ENCODE measurements at regions not wholly inside any gene's neighbourhood (a gene's known extent, or its start where the extent isn't known, plus 50 kb on each side); places are given as distances from the start of the nearest gene placed in this dataset.
"Not testable (repeated sequence)": the region's sequence is repeated elsewhere in the genome, so short reads cannot be mapped to it uniquely, and the experiment has no call there.

DNA sequence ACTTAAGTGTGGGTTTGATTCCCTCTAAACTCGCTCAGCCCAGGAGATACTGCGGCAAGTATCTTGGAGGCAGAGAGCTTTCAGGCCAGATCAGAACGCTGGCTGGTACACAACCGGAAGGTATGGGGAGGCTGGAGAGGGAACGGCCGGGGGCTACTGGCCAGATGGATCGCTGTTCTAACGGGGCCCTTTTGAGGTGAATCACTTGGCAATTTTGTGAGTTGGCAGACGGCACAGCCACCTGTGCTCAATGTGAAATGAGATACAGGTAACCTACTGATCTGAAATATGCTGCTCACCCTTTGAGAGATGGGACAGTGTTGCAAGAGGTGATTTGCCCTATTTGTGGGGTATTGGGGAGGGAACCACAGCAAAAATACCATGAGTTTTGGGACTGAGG, 622.9 kb upstream of the RBFOX1 start:
- DNase-seq: no peak

DNA sequence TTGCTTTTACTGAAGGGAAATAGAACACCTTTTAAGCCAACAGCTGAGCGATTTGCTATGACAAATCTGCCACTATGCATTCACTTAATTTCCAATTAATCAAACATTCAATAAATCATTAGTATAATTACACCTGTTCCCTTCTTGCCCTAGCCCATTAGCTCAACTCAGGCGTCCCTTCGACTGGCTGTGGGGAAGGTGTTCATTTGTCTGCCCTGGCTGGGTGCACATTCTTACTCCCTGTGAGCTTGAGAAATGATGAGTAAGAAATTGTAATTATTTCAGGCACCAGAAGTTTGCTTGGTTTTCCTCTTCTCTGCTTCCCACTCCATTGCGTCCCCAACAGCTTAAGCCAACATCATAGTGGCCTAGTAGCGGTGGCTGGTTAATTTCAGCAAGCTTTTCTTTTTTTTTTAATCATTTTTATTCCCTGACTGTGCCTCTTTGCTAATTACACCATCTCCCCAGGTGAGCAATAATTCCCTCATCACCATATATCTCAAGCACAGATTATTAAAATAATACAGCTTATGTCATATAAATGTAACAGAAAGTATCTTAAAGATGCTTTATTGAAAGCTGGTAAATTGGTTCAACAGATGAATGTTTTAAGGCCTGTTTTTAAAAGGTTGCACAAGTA, 623.9 kb upstream of the RBFOX1 start:
- no peak for DNase-seq

DNA sequence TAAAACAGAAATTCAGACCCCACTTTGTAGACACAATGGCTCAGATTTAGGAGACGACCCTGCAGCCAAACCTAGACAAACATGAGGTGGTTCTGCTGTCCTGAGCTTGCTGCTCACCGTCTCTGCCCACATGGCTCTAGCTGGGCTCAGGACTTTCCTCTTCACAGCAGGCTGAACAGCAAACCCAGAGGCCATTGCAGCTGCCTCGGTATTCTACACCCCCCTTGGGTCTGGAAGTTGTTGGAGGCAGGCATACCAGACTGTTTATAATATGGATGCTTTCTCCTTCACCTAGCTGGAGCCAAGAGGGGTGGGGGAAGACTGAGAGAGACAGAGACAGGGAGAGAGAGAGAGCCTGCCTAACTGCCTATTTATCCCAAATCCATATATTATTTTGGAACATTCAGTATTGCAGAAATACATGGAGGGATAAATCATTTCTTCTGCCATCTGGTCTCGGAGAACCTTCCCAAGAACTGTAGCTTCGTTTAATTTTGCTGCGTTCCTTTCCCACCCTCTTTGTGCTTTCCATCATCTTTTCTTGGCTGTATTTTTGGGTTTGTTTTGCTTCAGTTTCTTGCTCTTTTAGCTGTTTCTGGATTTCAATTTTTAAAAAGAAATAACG, 628.2 kb upstream of the RBFOX1 start:
- DNase-seq: no peak

DNA sequence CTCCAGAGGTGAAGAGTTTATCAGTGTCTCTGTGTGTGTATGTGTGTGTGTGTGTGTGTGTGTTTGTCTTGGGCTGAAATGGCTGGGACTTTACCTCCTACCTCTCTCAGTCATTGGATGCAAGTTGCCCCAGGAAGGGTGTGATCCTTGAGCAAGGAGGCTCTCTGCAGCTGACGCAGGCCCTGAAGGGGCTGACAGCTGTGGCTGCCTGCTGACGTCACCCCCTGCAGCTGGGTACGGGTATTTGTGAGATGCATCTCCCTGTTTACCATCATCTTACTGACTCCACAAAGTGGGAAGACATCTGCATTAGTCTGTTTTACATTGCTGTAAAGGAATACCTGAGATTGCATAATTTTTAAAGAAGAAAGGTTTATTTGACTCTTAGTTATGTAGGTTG, 631.5 kb upstream of the RBFOX1 start:
- no peak for DNase-seq

DNA sequence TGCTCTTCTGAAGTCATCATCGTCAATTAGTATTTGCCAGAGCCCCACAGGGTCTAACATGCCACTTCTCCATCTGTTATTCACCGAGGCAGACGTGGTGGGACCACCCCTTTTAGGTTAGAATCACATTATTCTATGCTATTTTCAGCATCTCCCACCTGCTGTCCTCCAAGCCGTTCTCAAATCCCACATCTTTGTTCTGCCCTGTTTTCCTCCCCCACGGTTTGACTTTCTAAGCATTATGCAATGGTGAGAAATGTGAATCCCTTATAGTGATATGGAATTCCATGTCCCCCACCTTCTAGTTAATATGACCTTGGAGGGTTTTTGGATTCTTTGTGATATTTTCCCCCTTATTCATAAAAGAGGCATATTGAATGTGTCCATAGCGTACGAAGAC, 634.1 kb upstream of the RBFOX1 start:
- no peak for DNase-seq

DNA sequence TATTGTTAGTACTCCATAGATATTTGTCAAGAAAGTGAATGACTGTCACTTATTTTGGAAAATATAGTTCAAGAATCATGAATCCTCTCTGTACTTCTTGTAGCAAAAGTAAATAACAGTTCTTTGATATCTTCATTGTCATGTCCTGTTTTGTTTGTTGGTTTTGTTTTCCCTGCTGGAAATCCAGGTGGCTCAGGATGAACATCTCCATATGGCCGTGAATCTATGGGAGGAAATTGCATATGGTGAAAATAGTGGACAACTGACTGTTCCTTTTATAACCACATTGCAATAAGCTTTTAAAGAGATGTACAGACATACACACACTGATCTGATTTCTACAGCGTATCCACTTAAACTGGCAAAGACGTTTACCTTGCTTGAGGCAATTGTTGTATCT, 637.0 kb upstream of the RBFOX1 start:
- DNase-seq: no peak

DNA sequence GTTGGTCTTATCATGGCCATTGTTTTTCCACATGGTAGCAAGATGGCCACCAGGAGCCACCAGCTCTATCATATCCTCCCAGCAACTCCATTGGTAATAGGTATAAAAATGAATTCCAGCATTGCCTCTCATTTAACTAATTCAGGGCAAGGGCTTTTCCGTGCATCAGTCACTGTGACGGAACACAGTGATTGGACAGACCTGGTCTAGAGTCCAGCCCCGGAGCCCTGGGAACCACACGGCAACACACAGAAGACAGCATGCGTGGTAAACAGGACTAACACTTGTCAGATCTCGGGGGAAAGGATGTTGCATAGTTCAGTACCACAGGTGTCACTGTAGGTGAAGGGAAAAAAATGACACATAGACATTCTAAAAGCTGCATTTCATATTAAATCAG, 638.0 kb upstream of the RBFOX1 start:
- no peak for DNase-seq

DNA sequence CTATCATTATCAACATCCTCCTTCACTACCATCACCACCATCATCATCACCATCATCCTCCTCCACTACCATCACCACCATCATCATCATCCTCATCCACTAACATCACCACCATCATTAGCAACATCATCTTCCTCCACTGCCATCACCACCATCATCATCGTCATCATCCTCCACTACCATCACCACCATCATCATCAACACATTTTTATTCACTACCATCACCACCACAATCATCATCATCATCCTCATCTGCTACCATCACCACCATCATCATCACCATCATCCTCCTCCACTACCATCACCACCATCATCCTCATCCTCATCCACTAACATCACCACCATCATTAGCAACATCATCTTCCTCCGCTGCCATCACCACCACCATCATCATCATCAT, 639.2 kb upstream of the RBFOX1 start:
- not testable (repeated sequence) for DNase-seq

DNA sequence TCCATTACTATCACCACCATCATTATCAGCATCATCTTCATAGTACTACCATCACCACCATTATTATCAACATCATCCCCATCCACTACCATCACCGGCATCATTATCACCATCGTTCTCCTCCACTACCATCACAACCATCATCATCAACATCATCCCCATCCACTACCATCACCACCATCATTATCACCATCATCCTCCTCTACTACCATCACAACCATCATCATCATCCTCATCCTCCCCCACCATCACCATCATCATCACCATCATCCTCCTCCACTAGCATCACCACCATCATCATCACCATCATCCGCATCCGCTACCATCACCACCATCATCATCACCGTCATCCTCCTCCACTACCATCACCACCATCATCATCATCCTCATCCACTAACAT, 639.8 kb upstream of the RBFOX1 start:
- no peak for DNase-seq

DNA sequence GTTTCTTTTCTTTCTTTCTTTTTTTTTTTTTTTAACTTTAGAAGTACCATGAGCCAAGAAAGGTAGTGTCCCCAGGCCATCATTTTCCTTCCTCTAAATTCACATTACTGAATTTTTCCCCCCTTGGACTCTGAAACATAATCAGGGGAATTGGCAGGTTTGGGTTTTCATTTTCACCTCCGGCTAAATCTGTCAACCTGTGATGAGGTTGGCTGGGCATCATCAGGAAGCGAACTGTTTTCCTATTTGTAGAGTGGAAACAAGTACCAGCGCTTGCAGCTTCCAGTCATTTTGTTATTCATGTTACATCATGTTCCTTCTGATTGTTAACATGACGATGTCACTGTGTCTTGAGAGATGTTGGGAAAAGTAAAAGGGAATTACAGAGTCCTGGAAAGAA, 641.9 kb upstream of the RBFOX1 start:
- no peak for DNase-seq

DNA sequence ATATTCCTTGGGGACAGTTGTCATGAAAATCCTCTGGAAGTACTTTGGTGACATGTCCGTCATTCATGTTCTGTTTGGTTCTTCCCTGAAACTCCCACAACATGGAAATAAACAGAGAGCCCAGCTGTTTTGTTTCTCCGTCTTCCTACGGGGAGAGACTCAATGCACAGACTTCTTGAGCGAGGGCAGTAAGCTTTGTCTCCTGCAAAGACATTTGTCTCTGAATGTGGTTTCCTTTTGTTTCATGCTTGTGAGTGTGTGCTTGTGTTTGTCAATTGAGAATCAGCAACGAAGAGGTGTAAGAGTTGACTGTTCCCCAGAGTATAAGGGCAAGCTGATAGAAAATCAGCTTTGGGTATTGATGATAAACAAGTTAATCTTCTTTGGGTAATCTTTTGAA, 643.0 kb upstream of the RBFOX1 start:
- DNase-seq: no peak

DNA sequence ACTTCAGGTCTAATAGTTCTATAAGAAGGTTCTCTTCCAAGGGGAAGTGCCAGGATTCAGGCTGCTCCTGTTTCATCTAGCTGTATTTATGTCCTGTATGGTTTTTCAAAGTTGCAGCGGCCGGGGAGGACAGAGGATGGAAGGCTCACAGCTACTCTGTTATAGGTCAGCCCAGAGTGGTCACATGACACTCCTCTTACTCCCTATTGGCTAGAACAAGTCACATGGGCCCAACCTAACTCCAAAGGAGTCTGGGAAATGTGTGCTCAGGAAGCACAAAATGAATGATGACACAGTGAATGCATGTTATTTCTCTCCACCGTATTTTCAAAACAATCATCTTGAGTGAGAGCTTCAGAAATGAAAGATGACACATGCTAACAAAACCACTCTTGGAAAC, 645.1 kb upstream of the RBFOX1 start:
- DNase-seq: no peak

DNA sequence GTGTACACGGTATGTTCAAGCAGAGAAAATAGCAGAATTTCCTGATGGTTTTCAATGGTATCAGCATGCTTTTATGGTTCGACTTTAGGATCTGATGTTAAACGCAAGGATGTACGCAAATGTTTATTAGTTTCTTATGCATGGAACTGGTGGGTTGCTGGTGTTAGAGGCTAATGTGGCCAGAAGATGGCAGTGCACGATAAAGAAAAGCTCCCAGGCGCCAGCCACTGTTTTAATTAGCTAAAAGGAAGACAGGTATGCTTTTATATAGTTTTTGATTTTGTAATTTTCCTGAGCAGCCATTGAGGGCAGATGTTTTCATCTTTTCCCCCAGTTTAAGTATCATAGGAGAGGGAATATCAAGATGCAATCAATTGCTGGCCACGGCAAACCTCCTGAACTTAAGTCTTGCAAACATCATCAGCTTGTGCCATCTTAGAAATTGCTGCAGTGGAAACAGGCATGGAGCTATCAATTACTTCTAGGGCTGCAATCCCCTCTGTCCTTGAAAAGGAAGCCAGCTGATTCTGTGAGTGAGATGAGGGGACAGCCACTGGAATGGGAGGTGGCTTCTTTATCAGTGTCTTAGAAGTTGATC, 648.5 kb upstream of the RBFOX1 start:
- DNase-seq: peak; percentile 23

DNA sequence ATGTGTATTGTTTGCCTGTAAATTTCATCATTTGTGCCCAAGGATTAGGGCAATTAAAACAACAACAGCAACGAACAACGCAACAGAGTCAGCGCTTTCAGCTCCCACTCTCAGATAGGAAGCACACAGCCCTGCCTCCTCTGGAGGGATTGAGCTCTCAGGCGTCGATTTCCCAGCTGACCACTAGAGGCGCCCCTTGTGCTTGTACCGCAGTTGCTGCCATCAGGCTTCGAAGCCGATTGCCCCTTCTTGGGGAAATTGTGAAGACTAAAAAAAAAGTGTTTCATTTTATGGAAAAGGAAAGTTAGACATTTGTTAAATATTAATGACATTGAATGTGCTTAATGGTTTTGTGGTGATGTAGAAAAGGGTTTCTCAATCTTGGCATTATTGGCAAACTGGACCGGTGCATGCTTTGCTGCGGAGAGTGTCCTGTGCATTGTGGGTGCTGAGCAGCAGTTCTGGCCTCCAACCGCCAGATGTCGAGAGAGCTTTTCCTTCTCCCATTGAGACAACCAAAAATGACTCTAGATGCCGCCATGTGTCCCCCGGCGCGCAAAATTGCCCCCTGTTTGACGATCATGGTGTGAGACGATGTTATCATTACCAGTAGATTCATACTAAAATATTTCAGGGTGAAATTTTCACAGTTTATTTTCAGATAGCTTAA, 650.4 kb upstream of the RBFOX1 start:
- peak; percentile 13 for DNase-seq

DNA sequence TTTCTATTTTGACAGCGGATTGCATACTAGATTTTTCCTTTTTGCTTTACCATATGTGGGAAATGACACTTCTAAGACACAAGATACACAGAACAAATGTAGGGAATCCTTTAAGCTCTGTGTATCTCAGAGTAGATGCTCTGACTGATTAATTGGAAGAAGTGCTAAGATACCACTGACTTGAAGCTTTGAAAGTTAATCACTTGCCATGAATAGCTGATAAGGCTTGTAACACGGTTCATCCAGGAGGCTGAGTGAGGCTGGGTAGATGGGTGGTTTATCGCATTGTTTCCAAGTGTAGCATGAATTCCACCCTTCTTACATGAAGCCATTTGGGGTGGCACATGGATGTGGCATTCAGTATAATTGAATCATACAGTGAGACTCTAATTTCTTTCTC, 654.1 kb upstream of the RBFOX1 start:
- no peak for DNase-seq

DNA sequence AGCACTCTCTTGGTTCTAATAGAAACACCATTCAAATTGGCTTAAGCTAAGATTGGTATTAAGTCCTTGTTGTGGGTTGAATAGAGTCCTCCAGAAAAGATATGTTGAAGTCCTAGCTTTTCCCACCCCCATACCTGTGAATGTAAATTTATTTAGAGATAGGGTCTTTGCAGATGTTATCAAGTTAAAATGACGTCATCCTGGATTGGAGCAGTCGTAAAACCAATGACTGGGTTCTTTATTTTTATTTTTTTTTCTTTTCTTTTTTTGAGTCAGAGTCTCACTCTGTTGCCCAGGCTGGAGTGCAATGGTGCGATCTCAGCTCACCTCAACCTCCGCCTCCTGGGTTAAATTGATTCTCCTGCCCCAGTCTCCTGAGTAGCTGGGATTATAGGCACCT, 658.6 kb upstream of the RBFOX1 start:
- no peak for DNase-seq

DNA sequence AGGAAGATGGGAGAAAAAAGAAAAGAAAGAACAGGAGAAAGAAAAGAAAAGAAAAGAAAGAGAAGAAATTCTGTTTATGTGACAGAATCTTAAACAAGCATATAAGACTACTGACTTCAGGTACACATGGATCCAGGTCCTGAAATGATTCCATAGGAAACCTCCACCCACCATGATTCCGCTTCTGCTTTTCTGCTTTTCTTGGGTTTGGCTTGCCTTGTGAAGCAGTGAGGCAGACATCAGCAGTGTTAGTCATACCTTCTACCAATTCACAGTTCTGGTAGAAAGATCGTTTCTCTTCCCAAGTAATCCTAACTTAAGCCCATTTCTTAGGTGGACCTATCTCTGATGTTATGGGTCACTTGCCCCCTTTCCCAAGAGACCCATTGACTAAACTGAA, 660.1 kb upstream of the RBFOX1 start:
- DNase-seq: no peak

DNA sequence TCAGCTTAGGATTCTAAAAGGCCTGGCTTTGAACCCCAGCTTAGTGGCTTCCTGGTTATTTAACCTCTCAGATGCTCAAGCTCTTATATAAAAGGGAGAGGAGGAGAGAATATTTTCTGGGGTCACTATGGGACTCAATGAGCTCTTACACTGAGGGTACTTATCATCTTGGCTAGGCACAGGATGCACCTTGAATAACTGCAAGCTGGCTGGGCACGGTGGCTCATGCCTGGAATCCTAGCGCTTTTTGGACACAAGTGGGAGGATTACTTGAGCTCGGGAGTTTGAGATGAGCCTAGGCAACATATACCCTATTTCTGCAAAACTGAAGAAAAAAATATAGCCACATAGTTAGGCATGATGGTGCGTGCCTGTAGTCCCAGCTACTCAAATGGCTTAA, 665.3 kb upstream of the RBFOX1 start:
- no peak for DNase-seq

DNA sequence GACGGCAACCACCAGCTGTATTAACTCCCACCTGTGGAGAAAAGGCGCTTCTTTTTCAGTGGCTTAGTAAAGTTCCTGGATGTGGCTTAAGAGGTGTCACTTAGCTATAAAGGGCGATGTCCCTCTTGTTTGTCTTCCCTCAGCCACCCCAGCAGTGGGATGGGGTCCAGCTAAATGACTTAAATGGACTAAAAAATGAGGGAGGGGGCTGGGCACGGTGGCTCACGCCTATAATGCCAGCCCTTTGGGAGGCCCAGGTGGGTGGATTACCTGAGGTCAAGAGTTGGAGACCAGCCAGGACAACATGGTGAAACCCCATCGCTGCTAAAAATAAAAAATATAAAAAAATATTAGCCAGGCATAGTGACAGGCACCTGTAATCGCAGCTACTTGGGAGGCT, 667.5 kb upstream of the RBFOX1 start:
- no peak for DNase-seq

DNA sequence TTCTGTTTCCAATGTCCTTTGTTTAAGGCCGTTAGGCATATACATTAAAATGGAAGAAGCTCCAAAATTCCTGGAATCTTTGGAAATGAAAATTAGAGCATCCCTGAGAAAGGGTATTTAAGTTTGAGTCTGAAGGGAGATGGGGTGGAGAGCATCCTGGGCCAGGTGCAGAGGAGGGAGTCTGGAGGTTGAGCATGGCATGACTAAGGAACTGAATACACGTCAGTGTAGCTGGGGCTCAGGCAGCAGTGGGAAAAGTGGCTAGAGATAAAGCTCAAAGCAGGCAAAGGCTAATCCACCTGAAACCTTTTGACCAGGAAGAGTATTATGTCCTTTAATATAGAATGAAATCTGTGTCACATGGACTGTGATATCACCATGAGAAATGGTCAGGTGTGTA, 669.0 kb upstream of the RBFOX1 start:
- DNase-seq: no peak

DNA sequence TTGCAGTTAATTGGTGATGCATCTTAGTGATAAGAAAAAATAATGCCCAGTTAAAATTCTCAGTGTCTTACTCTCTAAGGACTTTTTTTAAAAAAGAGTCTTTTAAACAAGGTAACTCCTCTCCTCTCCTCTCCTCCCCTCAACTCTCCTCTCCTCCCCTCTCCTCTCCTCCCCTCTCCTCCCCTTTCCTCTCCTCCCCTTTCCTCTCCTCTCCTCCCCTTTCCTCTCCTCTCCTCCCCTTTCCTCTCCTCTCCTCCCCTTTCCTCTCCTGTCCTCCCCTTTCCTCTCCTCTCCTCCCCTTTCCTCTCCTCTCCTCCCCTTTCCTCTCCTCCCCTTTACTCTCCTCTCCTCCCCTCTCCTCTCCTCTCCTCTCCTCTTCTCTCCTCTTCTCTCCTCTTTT, 675.9 kb upstream of the RBFOX1 start:
- no peak for DNase-seq

DNA sequence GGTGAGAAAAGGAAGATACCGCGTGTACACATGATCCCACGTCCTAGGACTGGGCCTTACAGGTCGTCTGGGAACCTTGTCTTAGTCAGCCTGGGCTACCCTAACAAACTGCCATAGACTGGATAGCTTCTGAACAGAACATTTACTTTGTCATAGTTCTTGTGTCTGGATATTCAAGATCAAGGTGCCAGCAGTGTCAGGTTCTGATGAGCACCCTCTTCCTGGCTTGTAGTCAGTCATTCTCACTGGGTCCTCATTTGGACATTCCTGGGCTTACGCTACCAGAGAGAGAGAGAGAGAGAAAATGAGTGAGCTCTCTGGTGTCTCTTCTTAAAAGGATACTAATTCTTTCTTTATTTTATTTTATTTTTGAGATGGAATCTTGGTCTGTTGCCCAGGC, 685.8 kb upstream of the RBFOX1 start:
- DNase-seq: no peak

DNA sequence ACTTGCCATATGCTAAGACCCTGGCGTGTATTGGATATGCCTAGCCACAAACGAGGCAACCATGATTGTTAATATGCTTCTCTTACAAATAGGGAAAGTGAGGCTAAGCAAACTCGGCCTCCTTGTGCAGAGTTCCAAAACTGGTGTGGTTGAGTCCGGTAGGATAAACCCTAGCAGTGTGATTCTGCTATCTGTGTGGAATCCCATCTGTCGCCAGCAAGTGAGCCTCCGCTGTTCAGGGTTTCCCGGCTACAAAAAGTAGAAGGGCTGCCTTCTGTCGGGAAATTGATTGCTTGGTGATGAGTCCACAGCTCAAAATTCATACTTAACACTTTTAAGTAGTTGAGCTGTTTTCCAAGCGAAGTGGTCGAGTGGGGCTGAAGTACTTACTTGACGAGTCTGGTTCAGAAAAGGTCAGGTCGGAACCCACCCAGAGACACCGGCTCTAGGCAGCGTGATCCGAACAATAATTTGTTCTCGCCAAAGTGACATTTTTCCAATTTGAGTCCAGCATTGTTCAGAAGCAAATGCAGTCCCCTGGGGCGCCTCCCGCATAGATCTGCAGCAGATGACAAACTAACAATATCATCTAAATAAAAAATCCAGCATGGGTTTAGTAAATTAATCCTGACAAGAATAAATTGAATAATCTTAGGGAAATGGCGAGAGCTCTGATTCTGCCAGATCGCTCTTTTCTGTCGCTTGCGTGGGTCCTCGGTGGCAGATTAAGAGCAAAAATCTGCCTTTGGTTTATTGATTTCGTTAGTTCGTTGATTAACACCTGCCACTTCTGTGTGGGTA, 686.7 kb upstream of the RBFOX1 start:
- DNase-seq: no peak

DNA sequence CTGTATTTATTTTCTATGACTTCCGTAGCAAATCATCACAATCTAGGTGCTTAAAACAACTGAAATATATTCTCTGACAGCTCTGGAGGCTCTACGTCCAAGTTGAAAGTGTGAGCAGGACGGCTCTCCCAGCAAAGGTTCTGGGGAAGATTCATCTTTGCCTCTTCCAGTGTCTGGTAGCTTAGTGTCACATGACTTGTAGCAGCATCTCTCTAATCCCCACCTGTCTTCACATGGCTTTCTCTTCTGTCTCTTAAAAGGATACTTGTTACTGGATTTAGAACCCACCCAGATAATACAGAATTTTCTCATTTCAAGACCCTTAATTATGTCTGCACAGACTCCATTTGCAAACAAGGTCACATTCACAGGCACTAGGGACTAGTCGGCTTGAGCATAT, 687.7 kb upstream of the RBFOX1 start:
- DNase-seq: no peak
